ENCODE measurements at regions not wholly inside any gene's neighbourhood (a gene's known extent, or its start where the extent isn't known, plus 50 kb on each side); places are given as distances from the start of the nearest gene placed in this dataset.
A peak's percentile ranks its signal among the peaks of the same experiment; 100 is the strongest.

GRCh38 chr3:165476399-165477060 lies 280.3 kb upstream of the SLITRK3 start:
- H3K36me3 ChIP-seq (replicated peaks in 1 of 2; ENCODE audit: control insufficient read depth in 1 of 2, insufficient read depth in 2 of 2, low read length in 2 of 2): no peaks in the 10 kb centered on the region
- no peak overlapping the region for H2AFZ ChIP-seq (ENCODE audit: low read length)
- H3K27ac ChIP-seq (ENCODE audit: extremely low read length, insufficient read depth, low read length): no peak overlapping the region
- no peak for DNase-seq (ENCODE audit: low spot score)
- no peaks in the 10 kb centered on the region for H3K27me3 ChIP-seq (ENCODE audit: control insufficient read depth in 1 of 2, insufficient read depth in 2 of 2, low read length in 2 of 2)
- no peak for TF ChIP-seq ZC3H4 (CRISPR knock-in tag; IDR thresholded peaks at IDR 0.05; ENCODE audit: borderline replicate concordance)
- no peak for TF ChIP-seq ERF (CRISPR knock-in tag; IDR thresholded peaks at IDR 0.05)
- TF ChIP-seq ZNF564 (CRISPR knock-in tag; IDR thresholded peaks at IDR 0.05): no peak
- no peak for TF ChIP-seq NKX3-1 (CRISPR knock-in tag; IDR thresholded peaks at IDR 0.05)
- TF ChIP-seq HNRNPK (IDR thresholded peaks at IDR 0.05; ENCODE audit: low read depth, low read length, poor library complexity, severe bottlenecking): peak; percentile 97
- no peak for TF ChIP-seq HES4 (CRISPR knock-in tag; IDR thresholded peaks at IDR 0.05; ENCODE audit: borderline replicate concordance)
- no peak for TF ChIP-seq ZNF552 (CRISPR knock-in tag; IDR thresholded peaks at IDR 0.05; ENCODE audit: borderline replicate concordance)
- TF ChIP-seq AKNA (CRISPR knock-in tag; IDR thresholded peaks at IDR 0.05; ENCODE audit: borderline replicate concordance): no peak
- no peak for TF ChIP-seq IRF1 (CRISPR knock-in tag; IDR thresholded peaks at IDR 0.05; ENCODE audit: low read depth)
- no peak for TF ChIP-seq RARA (CRISPR knock-in tag; IDR thresholded peaks at IDR 0.05)
- TF ChIP-seq KDM6A (CRISPR knock-in tag; IDR thresholded peaks at IDR 0.05; ENCODE audit: low read depth): no peak
- peak; percentile 93 for TF ChIP-seq PCBP1 (IDR thresholded peaks at IDR 0.05; ENCODE audit: borderline replicate concordance, low read depth, low read length)
- TF ChIP-seq SP2 (CRISPR knock-in tag; IDR thresholded peaks at IDR 0.05): no peak
- no peak for TF ChIP-seq POLR2AphosphoS2 (IDR thresholded peaks at IDR 0.05; ENCODE audit: low read depth, low read length)
- H3K9ac ChIP-seq (ENCODE audit: insufficient read depth, low read depth, low read length): no peak overlapping the region
- in situ Hi-C loops (cut with HindIII; ENCODE audit: extremely low pct_ligation_motif_present, low pct_unique_long_range_greater_than_20kb): no loop called here
- H3K4me3 ChIP-seq (replicated peaks in 1 of 3; ENCODE audit: insufficient read depth in 1 of 3, low read depth in 2 of 3, low read length in 3 of 3): no peak overlapping the region
- intact Hi-C loops (cut with micrococcal nuclease; ENCODE audit: unreplicated experiment): no loop called here
- H3K79me2 ChIP-seq (ENCODE audit: insufficient read depth, low read length): no peaks in the 10 kb centered on the region
- ATAC-seq: no peak
- no peak for FAIRE-seq
- POLR2A ChIA-PET: no interaction called here
- WGBS (ENCODE audit: low lambda C conversion rate): 4% methylated on average over 4 of the region's 4 CpGs
- no peaks in the 10 kb centered on the region for H3K4me1 ChIP-seq (ENCODE audit: insufficient read depth, low read length)
- BruUV-seq (replicated peaks): no TSS peak
- CTCF ChIA-PET (ENCODE audit: low intra/inter-chr PET ratio, low total read pairs): no interaction called here
- H4K20me1 ChIP-seq (ENCODE audit: insufficient read depth, low read length): no peaks in the 10 kb centered on the region
- H3K9me3 ChIP-seq (ENCODE audit: low read length): peaks cover 20% of the 10 kb centered on the region
- H3K4me2 ChIP-seq (ENCODE audit: low read depth, low read length): no peak overlapping the region
